WI38 (cell line): ENCODE measurements at regions not wholly inside any gene's neighbourhood (a gene's known extent, or its start where the extent isn't known, plus 50 kb on each side); places are given as distances from the start of the nearest gene placed in this dataset.

Source experiments
- H3K4me3 ChIP-seq: 2 replicates; pipeline ENCODE4 v1.5.1; 2011; ENCODE audit warnings: low read depth, mild to moderate bottlenecking, control low read depth, low read length
- TF ChIP-seq, protein P1 (sequence below): IDR thresholded peaks from 2 replicates; pipeline ENCODE4 v1.5.1; 2012; ENCODE audit warnings: low read depth, mild to moderate bottlenecking, control low read depth, low read length

DNA sequence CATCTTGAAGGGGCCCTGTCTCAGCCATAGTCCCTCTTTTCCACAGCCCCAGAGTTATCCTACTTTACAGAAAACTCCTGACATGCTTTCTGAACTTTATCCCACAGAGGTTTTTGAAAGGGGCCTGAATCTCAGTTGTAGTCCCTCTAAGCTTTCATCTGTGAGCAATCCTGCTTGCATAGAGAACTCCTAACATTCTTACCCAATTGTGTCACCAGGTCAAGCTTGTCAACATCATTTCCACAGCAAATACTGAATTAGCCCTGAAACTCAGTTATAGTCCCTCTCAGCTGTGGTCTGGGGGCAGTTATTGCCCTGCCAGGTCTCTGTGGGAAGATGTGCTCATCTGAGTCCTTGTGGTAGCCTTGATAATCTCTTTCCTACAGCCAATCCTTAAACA, 2190.3 kb upstream of the PCDH20 start:
- TF ChIP-seq, protein P1, sequence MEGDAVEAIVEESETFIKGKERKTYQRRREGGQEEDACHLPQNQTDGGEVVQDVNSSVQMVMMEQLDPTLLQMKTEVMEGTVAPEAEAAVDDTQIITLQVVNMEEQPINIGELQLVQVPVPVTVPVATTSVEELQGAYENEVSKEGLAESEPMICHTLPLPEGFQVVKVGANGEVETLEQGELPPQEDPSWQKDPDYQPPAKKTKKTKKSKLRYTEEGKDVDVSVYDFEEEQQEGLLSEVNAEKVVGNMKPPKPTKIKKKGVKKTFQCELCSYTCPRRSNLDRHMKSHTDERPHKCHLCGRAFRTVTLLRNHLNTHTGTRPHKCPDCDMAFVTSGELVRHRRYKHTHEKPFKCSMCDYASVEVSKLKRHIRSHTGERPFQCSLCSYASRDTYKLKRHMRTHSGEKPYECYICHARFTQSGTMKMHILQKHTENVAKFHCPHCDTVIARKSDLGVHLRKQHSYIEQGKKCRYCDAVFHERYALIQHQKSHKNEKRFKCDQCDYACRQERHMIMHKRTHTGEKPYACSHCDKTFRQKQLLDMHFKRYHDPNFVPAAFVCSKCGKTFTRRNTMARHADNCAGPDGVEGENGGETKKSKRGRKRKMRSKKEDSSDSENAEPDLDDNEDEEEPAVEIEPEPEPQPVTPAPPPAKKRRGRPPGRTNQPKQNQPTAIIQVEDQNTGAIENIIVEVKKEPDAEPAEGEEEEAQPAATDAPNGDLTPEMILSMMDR: no peak
- H3K4me3 ChIP-seq: no peak overlapping the region

DNA sequence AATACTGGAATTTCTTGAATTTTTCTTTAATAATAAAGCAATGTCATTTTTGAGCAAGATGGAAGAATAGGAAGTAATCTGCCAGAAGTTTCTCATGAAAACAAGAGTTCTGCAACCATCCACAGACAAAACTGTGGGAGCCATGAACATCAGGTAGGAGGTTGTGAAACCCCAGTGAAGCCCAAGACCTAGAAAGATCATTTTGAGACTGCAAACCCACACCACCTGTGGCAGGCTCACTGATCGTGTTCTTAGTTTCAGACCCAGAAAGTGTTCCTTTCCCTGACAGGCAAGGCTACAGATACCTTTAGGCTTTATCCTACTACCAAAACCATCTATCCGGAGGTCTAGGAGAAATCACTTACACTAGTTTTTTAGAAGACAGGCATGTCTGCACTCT, 2189.8 kb upstream of the PCDH20 start:
- TF ChIP-seq, protein P1: no peak
- H3K4me3 ChIP-seq: no peak overlapping the region

DNA sequence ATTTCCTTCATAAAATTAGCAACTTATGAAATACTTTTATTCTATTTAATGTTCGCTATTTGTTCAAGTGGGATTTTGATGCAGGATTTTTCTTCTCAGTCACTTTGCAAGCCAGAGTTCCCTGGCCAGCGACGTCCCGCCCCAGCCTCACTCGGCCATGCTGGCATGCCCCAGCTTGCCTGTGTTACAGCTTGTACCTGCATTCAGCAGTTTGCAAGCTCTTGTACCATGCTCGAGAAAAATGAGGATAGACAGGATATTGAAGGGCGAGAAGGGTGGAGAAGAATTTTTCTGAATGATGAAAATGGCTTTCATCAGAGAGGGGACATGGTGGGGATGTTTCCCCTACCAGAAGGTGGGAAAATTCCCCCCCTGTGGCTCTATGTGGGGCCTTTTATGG, 2180.2 kb upstream of the PCDH20 start:
- TF ChIP-seq, protein P1: no peak
- H3K4me3 ChIP-seq: no peak overlapping the region

DNA sequence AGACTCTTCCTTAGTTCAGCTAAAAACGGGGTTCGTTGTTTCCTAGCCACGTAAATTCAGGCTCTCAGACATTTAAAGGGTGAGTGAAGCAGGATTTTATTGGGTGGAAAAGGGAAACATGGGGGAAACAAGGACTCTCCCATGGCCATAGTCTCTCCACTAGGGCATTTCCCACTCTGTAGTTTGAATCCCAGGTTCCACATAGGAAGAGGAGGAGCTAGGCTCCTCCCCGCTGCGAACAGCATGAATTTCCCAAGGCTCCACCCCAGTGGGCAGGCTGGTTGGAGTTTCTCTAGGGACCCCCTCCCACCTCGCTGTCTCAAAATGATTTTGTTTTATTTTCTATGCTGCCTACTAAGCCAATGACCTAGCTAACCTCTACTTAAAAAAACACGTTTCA, 2170.8 kb upstream of the PCDH20 start:
- H3K4me3 ChIP-seq: no peak overlapping the region
- TF ChIP-seq, protein P1: no peak

DNA sequence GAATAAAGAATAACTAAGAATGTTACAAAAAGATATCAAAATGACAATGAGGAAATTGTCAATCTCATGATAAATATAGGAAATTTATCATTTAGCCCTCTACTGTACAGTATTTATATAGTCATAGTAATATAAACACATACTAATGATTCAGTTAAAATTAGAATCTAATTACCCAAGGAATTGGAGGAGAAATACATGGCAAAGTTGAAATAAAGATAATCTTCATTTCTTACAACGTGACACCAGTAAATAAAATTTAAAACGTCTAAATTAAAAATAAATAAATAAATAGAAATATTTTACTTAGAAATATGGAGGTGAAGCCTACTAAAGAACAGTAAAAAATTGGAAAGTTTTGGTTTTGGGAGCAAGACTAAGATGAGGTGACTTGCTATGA, 2163.1 kb upstream of the PCDH20 start:
- TF ChIP-seq, protein P1: no peak
- H3K4me3 ChIP-seq: no peak overlapping the region

DNA sequence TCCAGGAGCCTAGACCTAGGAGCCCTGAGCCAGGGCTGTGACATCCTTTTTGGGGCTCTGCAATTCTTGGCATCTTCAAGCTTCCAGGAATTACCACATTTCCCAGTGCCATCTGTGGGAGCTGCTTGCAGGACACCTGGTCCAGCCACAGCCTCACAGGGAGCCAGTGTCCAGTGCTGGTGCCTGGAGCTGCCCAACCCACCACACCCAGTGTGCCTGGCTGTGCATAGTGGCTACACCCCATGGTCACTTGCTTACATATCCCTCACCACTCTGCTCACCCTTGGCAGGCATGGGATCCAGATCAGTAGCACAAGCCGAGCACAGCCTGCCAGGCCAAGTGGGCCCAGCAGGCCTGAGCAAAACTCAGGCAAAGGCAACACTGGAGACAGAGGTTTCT, 2151.4 kb upstream of the PCDH20 start:
- TF ChIP-seq, protein P1: no peak

DNA sequence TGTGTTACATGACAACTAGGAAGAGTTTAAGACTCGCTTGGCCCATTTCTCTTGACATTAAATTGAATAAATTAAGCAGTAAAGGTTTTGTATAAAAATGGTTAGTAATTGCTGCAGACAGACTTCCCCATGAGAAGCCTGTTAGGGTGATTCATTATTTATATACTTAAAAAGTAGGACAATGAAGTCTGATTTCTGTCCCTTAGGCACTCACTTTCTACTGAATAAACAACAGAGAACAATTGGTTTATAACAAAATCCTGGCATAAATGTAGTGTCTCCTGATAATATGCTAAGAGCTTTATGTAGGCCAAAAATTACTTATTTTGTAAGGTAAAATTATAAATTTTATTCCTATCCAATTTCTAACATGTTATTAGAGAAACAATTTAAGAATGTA, 2138.5 kb upstream of the PCDH20 start:
- TF ChIP-seq, protein P1: no peak
- H3K4me3 ChIP-seq: no peak overlapping the region

More for the DNA sequence above, 2151.4 kb upstream of the PCDH20 start:
- H3K4me3 ChIP-seq: no peak overlapping the region
